Muscle of leg (tissue), 3 donors: ENCODE measurements at regions not wholly inside any gene's neighbourhood (a gene's known extent, or its start where the extent isn't known, plus 50 kb on each side); places are given as distances from the start of the nearest gene placed in this dataset.

Source experiments
- DNase-seq: peaks from one replicate; pipeline ENCODE4 v3.0.0; 2013
- H3K27ac ChIP-seq: one replicate; pipeline ENCODE4 v1.5.1; 2013; ENCODE audit warnings: mild to moderate bottlenecking, low read length, control low read depth
- H3K27me3 ChIP-seq: one replicate; pipeline ENCODE4 v1.6.1; 2013; ENCODE audit warnings: low read length; ENCODE audit not compliant: control insufficient read depth, insufficient read depth
- H3K36me3 ChIP-seq: one replicate; pipeline ENCODE4 v1.6.1; 2013; ENCODE audit warnings: low read length; ENCODE audit not compliant: control insufficient read depth, insufficient read depth
- H3K4me1 ChIP-seq: one replicate; pipeline ENCODE4 v1.6.1; 2013; ENCODE audit warnings: low read length; ENCODE audit not compliant: control insufficient read depth, insufficient read depth
- H3K4me3 ChIP-seq: one replicate; pipeline ENCODE4 v1.5.1; 2013; ENCODE audit warnings: low read length, control low read depth
- H3K9me3 ChIP-seq: replicated peaks from 2 replicates; pipeline ENCODE4 v1.6.1; 2013; ENCODE audit warnings: low read depth, low read length; ENCODE audit not compliant: control insufficient read depth
- WGBS: methylation state at CpG from one replicate; pipeline ENCODE4 v1.1.5; 2013; ENCODE audit warnings: missing lambda C conversion rate; ENCODE audit not compliant: insufficient coverage; 5-methylcytosine and 5-hydroxymethylcytosine counted together

- Histone ChIP-seq H3K4me3 (no peak overlapping the region), H3K9me3 (no peaks in the 10 kb centered on the region), H3K4me1 (no peaks in the 10 kb centered on the region), H3K36me3 (no peaks in the 10 kb centered on the region), H3K27me3 (peaks cover 11% of the 10 kb centered on the region), H3K27ac (no peak overlapping the region)
- DNase-seq, result no peak
- WGBS, result 57% methylated on average over 16 of the region's 16 CpGs
Measured at GRCh38 chr20:57043669-57044268, 222.7 kb downstream of the BMP7 start.

- H3K4me1 ChIP-seq, result peaks cover 6% of the 10 kb centered on the region
Measured at GRCh38 chr20:57047281-57048026, 219.0 kb downstream of the BMP7 start.

GRCh38 chr20:57048027-57048869, 218.2 kb downstream of the BMP7 start:
- Histone ChIP-seq H3K4me1 (peaks cover 6% of the 10 kb centered on the region), H3K4me3 (no peak overlapping the region), H3K9me3 (no peaks in the 10 kb centered on the region), H3K27ac (no peak overlapping the region), H3K27me3 (peaks cover 5% of the 10 kb centered on the region), H3K36me3 (no peaks in the 10 kb centered on the region)
- 37% methylated on average over 11 of the region's 14 CpGs for WGBS
- DNase-seq, result no peak

More at GRCh38 chr20:57047281-57048026, 219.0 kb downstream of the BMP7 start:
- Histone ChIP-seq H3K27ac (no peak overlapping the region), H3K27me3 (peaks cover 8% of the 10 kb centered on the region), H3K9me3 (no peaks in the 10 kb centered on the region), H3K4me3 (no peak overlapping the region), H3K36me3 (no peaks in the 10 kb centered on the region)
- WGBS, result 32% methylated on average over 16 of the region's 20 CpGs
- no peak for DNase-seq

GRCh38 chr20:57049296-57049695, 217.1 kb downstream of the BMP7 start:
- H3K4me1 ChIP-seq, result peaks cover 6% of the 10 kb centered on the region
- no peak overlapping the region for H3K27ac ChIP-seq
- peak; percentile 47 for DNase-seq
- no peak overlapping the region for H3K4me3 ChIP-seq
- H3K27me3 ChIP-seq, result peaks cover 7% of the 10 kb centered on the region
- H3K36me3 ChIP-seq, result no peaks in the 10 kb centered on the region
- no peaks in the 10 kb centered on the region for H3K9me3 ChIP-seq
- 58% methylated on average over 7 of the region's 10 CpGs for WGBS

- no CpG with 5 or more reads among the region's 4 CpGs for WGBS
- H3K27me3 ChIP-seq, result peaks cover 10% of the 10 kb centered on the region
- no peaks in the 10 kb centered on the region for H3K9me3 ChIP-seq
- H3K36me3 ChIP-seq, result no peaks in the 10 kb centered on the region
- H3K27ac ChIP-seq, result no peak overlapping the region
- no peak overlapping the region for H3K4me3 ChIP-seq
- no peak for DNase-seq
- peaks cover 6% of the 10 kb centered on the region for H3K4me1 ChIP-seq
Measured at GRCh38 chr20:57051096-57051495, 215.3 kb downstream of the BMP7 start.

- 89% methylated on average over 3 of the region's 5 CpGs for WGBS
- H3K36me3 ChIP-seq, result no peaks in the 10 kb centered on the region
- H3K4me3 ChIP-seq, result no peak overlapping the region
Measured at GRCh38 chr20:57053067-57053466, 213.4 kb downstream of the BMP7 start.

GRCh38 chr20:57053793-57054552, 212.5 kb downstream of the BMP7 start:
- 94% methylated on average over 12 of the region's 22 CpGs for WGBS
- Histone ChIP-seq H3K27me3 (peaks cover 8% of the 10 kb centered on the region), H3K4me3 (no peak overlapping the region), H3K27ac (no peak overlapping the region), H3K9me3 (no peaks in the 10 kb centered on the region), H3K36me3 (no peaks in the 10 kb centered on the region), H3K4me1 (peaks cover 5% of the 10 kb centered on the region)
- no peak for DNase-seq

More at GRCh38 chr20:57053067-57053466, 213.4 kb downstream of the BMP7 start:
- Histone ChIP-seq H3K27me3 (peaks cover 8% of the 10 kb centered on the region), H3K4me1 (peaks cover 6% of the 10 kb centered on the region), H3K27ac (no peak overlapping the region), H3K9me3 (no peaks in the 10 kb centered on the region)
- no peak for DNase-seq

GRCh38 chr20:57055345-57055744, 211.1 kb downstream of the BMP7 start:
- Histone ChIP-seq H3K27me3 (peaks cover 12% of the 10 kb centered on the region), H3K36me3 (no peaks in the 10 kb centered on the region), H3K9me3 (no peaks in the 10 kb centered on the region), H3K27ac (no peak overlapping the region), H3K4me3 (no peak overlapping the region), H3K4me1 (no peaks in the 10 kb centered on the region)
- WGBS, result 48% methylated on average over 6 of the region's 9 CpGs
- no peak for DNase-seq

- Histone ChIP-seq H3K36me3 (no peaks in the 10 kb centered on the region), H3K27me3 (peaks cover 23% of the 10 kb centered on the region), H3K4me3 (no peak overlapping the region), H3K4me1 (no peaks in the 10 kb centered on the region), H3K27ac (no peak overlapping the region), H3K9me3 (no peaks in the 10 kb centered on the region)
- DNase-seq, result no peak
- no CpG with 5 or more reads among the region's 5 CpGs for WGBS
Measured at GRCh38 chr20:57056651-57057050, 209.8 kb downstream of the BMP7 start.
